PC-9 (cell line): ENCODE measurements at regions not wholly inside any gene's neighbourhood (a gene's known extent, or its start where the extent isn't known, plus 50 kb on each side); places are given as distances from the start of the nearest gene placed in this dataset.

ENCODE experiments used
- EZH2 ChIP-seq: fragments of 200-600 bp; sonication (generic); IDR thresholded peaks from 2 replicates; pipeline ENCODE4 v1.8.0; 2017; ENCODE audit warnings: antibody characterized with exemption, low read depth
- TF ChIP-seq, protein P1 (sequence below): fragments of 200-600 bp; sonication (generic); conservative IDR thresholded peaks from 2 replicates; pipeline ENCODE4 v1.6.1; 2017; ENCODE audit warnings: mixed run types, antibody characterized with exemption, mild to moderate bottlenecking, moderate library complexity

DNA sequence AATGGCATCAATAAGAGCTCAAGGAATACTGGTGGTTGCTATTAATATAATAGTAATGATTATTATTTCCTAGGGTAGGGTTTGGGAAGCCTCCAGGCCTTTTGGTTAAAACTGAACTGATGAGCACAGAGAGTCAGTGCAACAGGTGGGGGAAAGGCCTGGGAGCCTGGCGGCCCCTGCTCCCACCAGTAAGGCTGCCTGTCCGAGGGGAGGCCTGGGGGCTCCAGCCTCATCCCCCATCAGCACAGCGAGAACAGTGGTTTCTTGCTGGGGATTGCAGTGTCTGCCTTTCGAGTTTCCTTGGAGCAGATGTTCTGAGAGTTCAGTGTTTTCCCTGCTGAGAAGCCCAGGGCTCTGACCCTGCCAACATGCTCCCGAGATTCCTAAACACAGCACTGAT is 340.4 kb downstream of the CDH26 start:
- TF ChIP-seq, protein P1, sequence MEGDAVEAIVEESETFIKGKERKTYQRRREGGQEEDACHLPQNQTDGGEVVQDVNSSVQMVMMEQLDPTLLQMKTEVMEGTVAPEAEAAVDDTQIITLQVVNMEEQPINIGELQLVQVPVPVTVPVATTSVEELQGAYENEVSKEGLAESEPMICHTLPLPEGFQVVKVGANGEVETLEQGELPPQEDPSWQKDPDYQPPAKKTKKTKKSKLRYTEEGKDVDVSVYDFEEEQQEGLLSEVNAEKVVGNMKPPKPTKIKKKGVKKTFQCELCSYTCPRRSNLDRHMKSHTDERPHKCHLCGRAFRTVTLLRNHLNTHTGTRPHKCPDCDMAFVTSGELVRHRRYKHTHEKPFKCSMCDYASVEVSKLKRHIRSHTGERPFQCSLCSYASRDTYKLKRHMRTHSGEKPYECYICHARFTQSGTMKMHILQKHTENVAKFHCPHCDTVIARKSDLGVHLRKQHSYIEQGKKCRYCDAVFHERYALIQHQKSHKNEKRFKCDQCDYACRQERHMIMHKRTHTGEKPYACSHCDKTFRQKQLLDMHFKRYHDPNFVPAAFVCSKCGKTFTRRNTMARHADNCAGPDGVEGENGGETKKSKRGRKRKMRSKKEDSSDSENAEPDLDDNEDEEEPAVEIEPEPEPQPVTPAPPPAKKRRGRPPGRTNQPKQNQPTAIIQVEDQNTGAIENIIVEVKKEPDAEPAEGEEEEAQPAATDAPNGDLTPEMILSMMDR: no peak
- no peak for TF ChIP-seq EZH2
